H1 (cell line): ENCODE measurements at regions not wholly inside any gene's neighbourhood (a gene's known extent, or its start where the extent isn't known, plus 50 kb on each side); places are given as distances from the start of the nearest gene placed in this dataset.
"Not testable (repeated sequence)": the region's sequence is repeated elsewhere in the genome, so short reads cannot be mapped to it uniquely, and the experiment has no call there.

Experiments
- CTCF ChIA-PET: fragments of 300-600 bp; sonication (Branson Sonifier 250); formaldehyde crosslinking; loops from one replicate; lab custom pipeline; 2021; ENCODE audit not compliant: partially characterized antibody; lab: Charles Lee
- POLR2A ChIA-PET: fragments of 300-600 bp; sonication (Branson Sonifier 250); formaldehyde crosslinking; loops from one replicate; lab custom pipeline; 2021; ENCODE audit warnings: inconsistent platforms; ENCODE audit not compliant: partially characterized antibody; lab: Charles Lee
- DNase-seq, 2 experiments: peaks; one replicate each; pipeline versions ENCODE4 v3.0.0 to v3.0.0-alpha.2; 2010 to 2022; ENCODE audit warnings: low spot score in 2 of 2, low read depth in 1 of 2, mixed read lengths in 1 of 2
- FAIRE-seq: peaks from 2 replicates; lab custom pipeline; 2011; peaks lifted over from hg19 to GRCh38; lab: Jason Lieb, UNC
- H2AFZ ChIP-seq: 2 replicates; pipeline ENCODE4 v1.8.1; 2012; ENCODE audit warnings: low read length, inconsistent platforms
- H2AK5ac ChIP-seq: 2 replicates; pipeline ENCODE4 v1.6.1; 2013; ENCODE audit warnings: low read depth, low read length
- H2BK120ac ChIP-seq: replicated peaks from 2 replicates; pipeline ENCODE3; 2013; ENCODE audit warnings: low read depth, low read length, inconsistent platforms
- H2BK12ac ChIP-seq: 2 replicates; pipeline ENCODE4 v1.6.1; 2013; ENCODE audit warnings: low read depth, low read length
- H2BK15ac ChIP-seq: 2 replicates; pipeline ENCODE4 v1.6.1; 2013; ENCODE audit warnings: low read length
- H2BK20ac ChIP-seq: 2 replicates; pipeline ENCODE4 v1.6.1; 2013; ENCODE audit warnings: low read length
- H2BK5ac ChIP-seq: 2 replicates; pipeline ENCODE4 v1.6.1; 2013; ENCODE audit warnings: low read depth, low read length
- H3K14ac ChIP-seq: 2 replicates; pipeline ENCODE4 v1.6.1; 2013; ENCODE audit warnings: inconsistent platforms; ENCODE audit not compliant: insufficient read length
- H3K18ac ChIP-seq: 2 replicates; pipeline ENCODE4 v1.6.1; 2013; ENCODE audit warnings: low read length; ENCODE audit errors: extremely low read depth
- H3K23ac ChIP-seq: 2 replicates; pipeline ENCODE4 v1.6.1; 2013; ENCODE audit warnings: inconsistent platforms; ENCODE audit not compliant: insufficient read length
- H3K23me2 ChIP-seq: 2 replicates; pipeline ENCODE4 v1.6.1; 2013; ENCODE audit warnings: low read depth, low read length
- H3K27ac ChIP-seq: 2 replicates; pipeline ENCODE4 v1.6.1; 2011; ENCODE audit warnings: low read depth, low read length, inconsistent platforms
- H3K27me3 ChIP-seq, 4 experiments: replicated peaks in 1 of 4; 1 replicate in 1 of 4; 2 replicates in 3 of 4; pipeline versions ENCODE4 v1.6.1 to v1.8.1; 2011 to 2013; ENCODE audit warnings: low read length in 3 of 4, mild to moderate bottlenecking in 3 of 4, inconsistent platforms in 2 of 4, mixed read lengths in 2 of 4, moderate library complexity in 1 of 4; ENCODE audit not compliant: control insufficient read depth in 3 of 4, insufficient read depth in 3 of 4; ENCODE audit errors: extremely low read depth in 1 of 4
- H3K36me3 ChIP-seq, 4 experiments: 2 replicates each; pipeline versions ENCODE4 v1.6.1 to v1.8.1; 2011 to 2013; ENCODE audit warnings: mild to moderate bottlenecking in 4 of 4, low read length in 3 of 4, moderate library complexity in 2 of 4, control low read depth in 1 of 4, inconsistent platforms in 1 of 4; ENCODE audit not compliant: insufficient read depth in 4 of 4, control insufficient read depth in 2 of 4
- H3K4ac ChIP-seq: replicated peaks from 2 replicates; pipeline ENCODE3; 2013; ENCODE audit warnings: low read length, low read depth, mixed read lengths, inconsistent platforms; ENCODE audit not compliant: insufficient read length
- H3K4me1 ChIP-seq, 4 experiments: replicated peaks in 1 of 4; 1 replicate in 1 of 4; 2 replicates in 3 of 4; pipeline versions ENCODE4 v1.6.1 to v1.8.1; 2011 to 2013; ENCODE audit warnings: low read length in 3 of 4, inconsistent platforms in 2 of 4, mixed read lengths in 1 of 4; ENCODE audit not compliant: insufficient read depth in 4 of 4, control insufficient read depth in 3 of 4
- H3K4me2 ChIP-seq, 2 experiments: 2 replicates each; pipeline versions ENCODE4 v1.6.1 to v1.8.1; 2011 to 2013; ENCODE audit warnings: low read depth in 2 of 2, low read length in 2 of 2, control low read depth in 1 of 2, inconsistent platforms in 1 of 2, mild to moderate bottlenecking in 1 of 2; ENCODE audit not compliant: insufficient read depth in 1 of 2
- H3K4me3 ChIP-seq, 4 experiments: fragments of 200-600, 300-600 bp in 1 of 4; sonication (generic), shearing (Covaris generic), sonication (Bioruptor Twin) in 1 of 4; 2 replicates each; pipeline versions ENCODE4 v1.5.1 to v1.8.1; 2011 to 2016; ENCODE audit warnings: low read length in 4 of 4, low read depth in 3 of 4, control low read depth in 2 of 4, inconsistent platforms in 2 of 4, mild to moderate bottlenecking in 2 of 4, mixed read lengths in 1 of 4, moderate library complexity in 1 of 4; ENCODE audit not compliant: insufficient read depth in 2 of 4; ENCODE audit errors: extremely low read depth in 1 of 4
- H3K56ac ChIP-seq: replicated peaks from 2 replicates; pipeline ENCODE3; 2013; ENCODE audit warnings: low read depth, mild to moderate bottlenecking, mixed read lengths, low read length, inconsistent platforms; ENCODE audit not compliant: insufficient read length
- H3K79me1 ChIP-seq: 2 replicates; pipeline ENCODE4 v1.6.1; 2013; ENCODE audit warnings: low read depth, low read length, control low read depth
- H3K79me2 ChIP-seq, 2 experiments: 2 replicates each; pipeline versions ENCODE4 v1.6.1 to v1.8.1; 2012 to 2013; ENCODE audit warnings: low read length in 2 of 2, mild to moderate bottlenecking in 2 of 2, inconsistent platforms in 1 of 2; ENCODE audit not compliant: insufficient read depth in 2 of 2, control insufficient read depth in 1 of 2
- H3K9ac ChIP-seq, 4 experiments: replicated peaks in 1 of 4; 1 replicate in 1 of 4; 2 replicates in 3 of 4; pipeline versions ENCODE4 v1.6.1 to v1.8.1; 2011 to 2013; ENCODE audit warnings: low read depth in 3 of 4, low read length in 3 of 4, control low read depth in 2 of 4, mild to moderate bottlenecking in 2 of 4, moderate library complexity in 2 of 4, inconsistent platforms in 1 of 4; ENCODE audit errors: extremely low read depth in 1 of 4
- H3K9me3 ChIP-seq, 2 experiments: 2 replicates each; pipeline versions ENCODE4 v1.6.1 to v1.8.1; 2012 to 2013; ENCODE audit warnings: mild to moderate bottlenecking in 2 of 2, moderate library complexity in 2 of 2, control low read depth in 1 of 2, inconsistent platforms in 1 of 2, low read depth in 1 of 2, low read length in 1 of 2, mixed read lengths in 1 of 2; ENCODE audit not compliant: insufficient read depth in 2 of 2
- H4K20me1 ChIP-seq, 2 experiments: replicated peaks in 1 of 2; 2 replicates each; pipeline versions ENCODE3 to v1.8.1; 2011 to 2013; ENCODE audit warnings: inconsistent platforms in 2 of 2, low read length in 2 of 2, mild to moderate bottlenecking in 1 of 2; ENCODE audit not compliant: insufficient read depth in 2 of 2, control insufficient read depth in 1 of 2
- H4K5ac ChIP-seq: 2 replicates; pipeline ENCODE4 v1.6.1; 2013; ENCODE audit warnings: low read length, low read depth, mixed read lengths, inconsistent platforms; ENCODE audit not compliant: insufficient read length
- H4K8ac ChIP-seq: 2 replicates; pipeline ENCODE4 v1.8.0; 2013; ENCODE audit warnings: mild to moderate bottlenecking, moderate library complexity, low read length, inconsistent platforms; ENCODE audit not compliant: insufficient read depth; ENCODE audit errors: extremely low read depth
- H4K91ac ChIP-seq: replicated peaks from 2 replicates; pipeline ENCODE3; 2013; ENCODE audit warnings: low read length, mixed read lengths, inconsistent platforms; ENCODE audit not compliant: insufficient read length
- WGBS, 2 experiments: shearing (Covaris generic) in 1 of 2; methylation state at CpG; one replicate each; pipeline versions ENCODE4 v1.1.6 to v1.1.7; 2013 to 2015; ENCODE audit warnings: low lambda C conversion rate in 2 of 2, mixed read lengths in 2 of 2, inconsistent platforms in 1 of 2, low coverage in 1 of 2, missing lambda C conversion rate in 1 of 2; ENCODE audit not compliant: insufficient replicate concordance in 2 of 2, insufficient coverage in 1 of 2, insufficient read length in 1 of 2; ENCODE audit errors: extremely low coverage in 1 of 2, missing lambda C conversion rate in 1 of 2; 5-methylcytosine and 5-hydroxymethylcytosine counted together

- CTCF ChIA-PET = interaction anchor here (0.7 to 2.5 kb wide), 2 partner anchors 19 to 24 kb away, joined by 3 to 7 read pairs; no protein-coding TSS in a partner anchor
- H2BK20ac ChIP-seq, H4K91ac ChIP-seq, H2BK12ac ChIP-seq, H3K9me3 ChIP-seq, H2BK15ac ChIP-seq, H3K4me2 ChIP-seq, H3K79me2 ChIP-seq, H3K79me1 ChIP-seq, H4K5ac ChIP-seq, POLR2A ChIA-PET, H3K4me1 ChIP-seq, H4K20me1 ChIP-seq, H3K4me3 ChIP-seq, H3K27ac ChIP-seq, DNase-seq, H3K18ac ChIP-seq, H3K14ac ChIP-seq, H2AK5ac ChIP-seq, H3K23me2 ChIP-seq, H2AFZ ChIP-seq, H3K56ac ChIP-seq, H4K8ac ChIP-seq, H2BK120ac ChIP-seq, H3K4ac ChIP-seq, FAIRE-seq, H3K9ac ChIP-seq, H3K36me3 ChIP-seq, H2BK5ac ChIP-seq, H3K27me3 ChIP-seq, H3K23ac ChIP-seq: not testable (repeated sequence)
- WGBS, 2 experiments = 89% methylated on average over 3 of the region's 3 CpGs; no CpG with 5 or more reads in 1 of the 2 experiments
Measured at GRCh38 chr11:96488911-96489310, 99.1 kb downstream of the JRKL start.
